Testis (tissue), 2 donors: ENCODE measurements at regions not wholly inside any gene's neighbourhood (a gene's known extent, or its start where the extent isn't known, plus 50 kb on each side); places are given as distances from the start of the nearest gene placed in this dataset.

Source experiments
- DNase-seq: peaks from one replicate; pipeline ENCODE4 v3.0.0-alpha.2; 2019
- H3K27ac ChIP-seq, 2 donors: fragments of 200-600 bp; sonication (generic); one replicate each; pipeline ENCODE4 v1.5.1; 2019
- H3K27me3 ChIP-seq: fragments of 200-600 bp; sonication (generic); one replicate; pipeline ENCODE4 v1.5.1; 2019
- H3K36me3 ChIP-seq: fragments of 200-600 bp; sonication (generic); one replicate; pipeline ENCODE4 v1.5.1; 2017; ENCODE audit warnings: low read depth; ENCODE audit errors: missing control alignments
- H3K4me1 ChIP-seq: fragments of 200-600 bp; sonication (generic); one replicate; pipeline ENCODE4 v1.5.1; 2019
- H3K4me3 ChIP-seq, 2 donors: fragments of 200-600 bp; sonication (generic); one replicate each; pipeline ENCODE4 v1.5.1; 2017 to 2019
- H3K9me3 ChIP-seq: fragments of 200-600 bp; sonication (generic); one replicate; pipeline ENCODE4 v1.5.1; 2017
- POLR2A ChIP-seq: fragments of 450-650 bp; IDR thresholded peaks from one replicate; pipeline ENCODE4 v1.6.1; 2017; ENCODE audit warnings: antibody characterized with exemption, mild to moderate bottlenecking, moderate library complexity
- WGBS, 2 donors: methylation state at CpG; one replicate each; pipeline ENCODE4 v1.1.5; 2018; 5-methylcytosine and 5-hydroxymethylcytosine counted together
- intact Hi-C: fragments of 100-400 bp; cut with DNase I; formaldehyde crosslinking; loops from one replicate; pipeline ENCODE4 v1.15.1; 2023; ENCODE audit warnings: low total_unique reads
- TF ChIP-seq, protein P1 (sequence below), 3 experiments: fragments of 450-650 bp in 2 of 3; fragments of 200-600 bp in 1 of 3; sonication (generic) in 1 of 3; IDR thresholded peaks; one replicate each; pipeline ENCODE4 v1.5.1; 2016 to 2019; ENCODE audit warnings: antibody characterized with exemption in 3 of 3, mild to moderate bottlenecking in 2 of 3, moderate library complexity in 1 of 3

DNA sequence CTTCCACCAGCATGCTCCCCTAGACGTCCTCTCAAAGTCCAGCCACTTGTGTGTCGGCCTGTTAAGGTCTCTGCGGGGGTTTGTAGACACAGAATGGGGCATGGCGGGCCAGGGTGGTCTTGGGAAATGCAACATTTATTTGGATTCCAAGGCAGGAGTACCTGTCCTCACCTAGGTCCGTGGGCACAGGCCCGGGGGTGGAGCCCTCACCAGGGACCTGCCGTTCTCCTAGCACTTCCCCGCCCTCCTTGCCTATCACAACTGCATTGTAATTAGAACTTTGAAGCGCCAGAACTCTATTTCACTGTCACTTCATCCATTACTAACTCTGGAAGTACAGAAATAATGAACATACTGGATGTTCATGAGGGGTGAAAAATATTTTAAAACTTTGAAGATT, 268.3 kb upstream of the ACTBL2 start:
- Histone ChIP-seq H3K9me3 (no peaks in the 10 kb centered on the region), H3K4me3 (peak overlapping the region in 1 of 2 donors; percentile 11), H3K4me1 (no peaks in the 10 kb centered on the region), H3K27me3 (no peaks in the 10 kb centered on the region), H3K36me3 (no peaks in the 10 kb centered on the region), H3K27ac (no peak overlapping the region)
- intact Hi-C loops: no loop called here
- TF ChIP-seq, protein P1, sequence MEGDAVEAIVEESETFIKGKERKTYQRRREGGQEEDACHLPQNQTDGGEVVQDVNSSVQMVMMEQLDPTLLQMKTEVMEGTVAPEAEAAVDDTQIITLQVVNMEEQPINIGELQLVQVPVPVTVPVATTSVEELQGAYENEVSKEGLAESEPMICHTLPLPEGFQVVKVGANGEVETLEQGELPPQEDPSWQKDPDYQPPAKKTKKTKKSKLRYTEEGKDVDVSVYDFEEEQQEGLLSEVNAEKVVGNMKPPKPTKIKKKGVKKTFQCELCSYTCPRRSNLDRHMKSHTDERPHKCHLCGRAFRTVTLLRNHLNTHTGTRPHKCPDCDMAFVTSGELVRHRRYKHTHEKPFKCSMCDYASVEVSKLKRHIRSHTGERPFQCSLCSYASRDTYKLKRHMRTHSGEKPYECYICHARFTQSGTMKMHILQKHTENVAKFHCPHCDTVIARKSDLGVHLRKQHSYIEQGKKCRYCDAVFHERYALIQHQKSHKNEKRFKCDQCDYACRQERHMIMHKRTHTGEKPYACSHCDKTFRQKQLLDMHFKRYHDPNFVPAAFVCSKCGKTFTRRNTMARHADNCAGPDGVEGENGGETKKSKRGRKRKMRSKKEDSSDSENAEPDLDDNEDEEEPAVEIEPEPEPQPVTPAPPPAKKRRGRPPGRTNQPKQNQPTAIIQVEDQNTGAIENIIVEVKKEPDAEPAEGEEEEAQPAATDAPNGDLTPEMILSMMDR (IDR thresholded peaks at IDR 0.05): no peak
- TF ChIP-seq POLR2A: no peak
- WGBS, 2 donors: 70 to 80% methylated on average over 5 to 9 of the region's 9 CpGs
- no peak for DNase-seq

DNA sequence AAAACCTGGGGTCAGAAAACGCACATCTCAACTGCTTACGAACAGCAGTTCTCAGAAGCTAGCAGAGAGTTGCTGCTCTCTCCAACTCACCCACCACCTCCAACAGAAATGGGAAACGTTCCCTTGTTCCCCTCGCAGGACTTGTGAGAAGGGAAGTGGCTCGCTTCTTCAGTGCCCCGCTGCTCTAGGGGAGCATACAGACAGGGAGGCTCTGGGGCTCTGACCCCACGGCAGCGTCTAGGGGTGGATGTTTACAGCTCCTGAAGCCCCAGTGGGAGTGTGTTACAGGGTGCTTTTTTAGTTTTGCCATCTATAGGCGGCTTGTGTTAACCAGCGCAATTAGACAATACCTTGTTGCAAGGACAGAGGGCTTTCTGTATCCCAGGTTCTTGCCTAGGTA, 267.7 kb upstream of the ACTBL2 start:
- Histone ChIP-seq H3K36me3 (no peaks in the 10 kb centered on the region), H3K4me1 (no peaks in the 10 kb centered on the region), H3K27ac (no peak overlapping the region), H3K4me3 (peak overlapping the region in 1 of 2 donors; percentile 11), H3K27me3 (no peaks in the 10 kb centered on the region), H3K9me3 (no peaks in the 10 kb centered on the region)
- intact Hi-C loops: no loop called here
- TF ChIP-seq POLR2A: no peak
- TF ChIP-seq, protein P1 (IDR thresholded peaks at IDR 0.05): no peak
- WGBS, 2 donors: 63 to 84% methylated on average over 10 of the region's 10 CpGs
- no peak for DNase-seq

DNA sequence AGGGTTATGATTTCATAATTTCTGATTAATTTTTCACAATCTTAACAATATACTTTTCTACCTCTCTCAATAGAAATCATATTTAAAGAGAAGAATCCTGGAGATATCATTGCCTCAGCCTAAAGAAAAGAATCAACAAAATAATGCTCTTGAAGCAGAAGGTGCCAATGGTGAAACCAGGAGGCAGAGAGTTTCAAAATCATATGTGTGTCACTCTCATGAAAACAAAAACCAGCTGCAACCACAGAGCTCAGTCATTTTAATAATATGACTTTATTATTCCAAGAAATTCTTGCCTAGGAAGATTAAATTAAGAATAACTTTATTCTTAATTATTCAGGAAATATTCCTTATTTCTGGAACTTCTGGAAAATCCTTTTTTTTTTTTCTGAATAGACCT, 266.8 kb upstream of the ACTBL2 start:
- no peak for DNase-seq
- intact Hi-C loops: no loop called here
- no peak for TF ChIP-seq POLR2A
- TF ChIP-seq, protein P1 (IDR thresholded peaks at IDR 0.05): no peak
- Histone ChIP-seq H3K36me3 (no peaks in the 10 kb centered on the region), H3K4me3 (no peak overlapping the region), H3K9me3 (no peaks in the 10 kb centered on the region), H3K4me1 (no peaks in the 10 kb centered on the region), H3K27ac (no peak overlapping the region), H3K27me3 (no peaks in the 10 kb centered on the region)

DNA sequence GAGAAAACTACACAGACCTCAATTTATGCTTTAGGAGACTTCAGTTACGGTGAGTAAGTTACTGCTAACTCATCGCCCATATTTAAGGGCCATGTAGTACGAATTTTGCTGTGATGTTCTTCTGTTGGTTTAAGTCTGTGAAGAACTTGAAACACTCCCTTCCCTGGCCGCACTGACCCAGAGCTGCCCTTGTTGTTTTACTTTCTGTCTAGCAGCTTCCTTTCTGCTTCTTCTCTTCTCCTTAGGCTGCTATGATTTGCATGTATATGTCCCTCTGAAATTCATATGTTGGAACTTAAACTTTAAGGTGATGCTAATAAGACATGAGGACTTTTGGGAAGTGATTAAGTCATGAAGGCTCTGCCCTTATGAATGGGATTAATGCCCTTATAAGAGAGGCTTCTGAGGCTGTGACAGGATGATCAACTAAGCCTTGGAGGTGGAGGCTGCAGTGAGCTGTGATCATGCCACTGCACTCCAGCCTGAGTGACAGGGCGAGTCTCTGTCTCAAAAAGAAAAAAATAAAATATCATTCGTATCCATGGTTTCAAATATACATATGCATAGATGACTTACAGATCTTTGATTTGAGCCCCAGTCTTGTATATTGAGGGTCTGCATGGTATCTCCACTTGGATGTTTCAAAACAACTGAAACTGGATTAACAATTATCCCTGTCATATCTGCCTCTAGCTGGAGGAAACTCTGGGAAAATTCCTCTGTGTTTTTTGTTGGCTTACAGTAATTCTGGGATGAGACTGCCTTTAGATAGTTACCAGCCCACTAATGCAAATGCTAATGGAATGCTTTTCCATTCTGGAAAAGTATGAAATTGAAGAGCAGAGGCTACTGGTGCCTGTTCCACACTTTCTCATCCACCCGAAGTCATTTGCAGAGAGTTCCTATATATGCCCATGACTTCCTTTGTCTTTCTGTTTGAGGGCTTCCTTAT, 263.4 kb upstream of the ACTBL2 start:
- TF ChIP-seq POLR2A: no peak
- TF ChIP-seq, protein P1 (IDR thresholded peaks at IDR 0.05): no peak
- no peak for DNase-seq
- H3K4me3 ChIP-seq: no peak overlapping the region
- no peaks in the 10 kb centered on the region for H3K9me3 ChIP-seq
- 83 to 85% methylated on average over 7 of the region's 7 CpGs for WGBS, 2 donors
- H3K4me1 ChIP-seq: no peaks in the 10 kb centered on the region
- no peaks in the 10 kb centered on the region for H3K36me3 ChIP-seq
- intact Hi-C loops: no loop called here
- H3K27me3 ChIP-seq: no peaks in the 10 kb centered on the region
- H3K27ac ChIP-seq: no peak overlapping the region

GRCh38 chr5:57745029-57745428, 262.4 kb upstream of the ACTBL2 start:
- TF ChIP-seq POLR2A: no peak
- TF ChIP-seq, protein P1 (IDR thresholded peaks at IDR 0.05): no peak
- Histone ChIP-seq H3K9me3 (no peaks in the 10 kb centered on the region), H3K27me3 (no peaks in the 10 kb centered on the region), H3K4me1 (no peaks in the 10 kb centered on the region), H3K36me3 (no peaks in the 10 kb centered on the region), H3K27ac (no peak overlapping the region), H3K4me3 (no peak overlapping the region)
- intact Hi-C loops: no loop called here
- no peak for DNase-seq
